OCI-LY1 (cell line): ENCODE measurements at regions not wholly inside any gene's neighbourhood (a gene's known extent, or its start where the extent isn't known, plus 50 kb on each side); places are given as distances from the start of the nearest gene placed in this dataset.

Source experiments
- EZH2 ChIP-seq: fragments of 200-600 bp; sonication (generic), shearing (Covaris generic); IDR thresholded peaks from 2 replicates; pipeline ENCODE4 v1.8.0; 2017; ENCODE audit warnings: borderline replicate concordance, mixed run types, mild to moderate bottlenecking, antibody characterized with exemption, low read length, moderate library complexity, mixed read lengths
- TF ChIP-seq, protein P1 (sequence below): fragments of 200-600 bp; sonication (generic), shearing (Covaris generic); IDR thresholded peaks from 2 replicates; pipeline ENCODE4 v1.5.1; 2017; ENCODE audit warnings: mild to moderate bottlenecking, antibody characterized with exemption, low read length, moderate library complexity, mixed read lengths

DNA sequence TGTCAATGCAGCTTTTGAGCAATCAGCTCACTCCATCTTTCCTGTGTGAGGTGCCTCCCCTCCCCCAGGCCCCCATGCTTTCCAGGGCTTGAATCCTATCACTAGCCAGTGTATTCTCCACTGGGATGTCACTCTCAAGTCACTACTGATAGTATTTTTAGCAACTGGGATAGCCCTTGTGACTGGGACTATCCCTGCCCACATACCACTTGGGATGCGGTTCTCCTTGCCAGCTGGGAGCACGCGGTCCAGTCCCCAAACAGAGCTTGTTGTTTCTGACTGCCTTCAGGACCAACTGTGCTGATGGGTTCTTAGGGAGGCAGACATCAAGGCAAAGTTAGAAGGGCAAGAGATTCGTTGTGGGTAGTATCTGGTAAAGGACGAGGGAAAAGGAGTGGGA, 134.9 kb downstream of the FAM161A start:
- TF ChIP-seq, protein P1, sequence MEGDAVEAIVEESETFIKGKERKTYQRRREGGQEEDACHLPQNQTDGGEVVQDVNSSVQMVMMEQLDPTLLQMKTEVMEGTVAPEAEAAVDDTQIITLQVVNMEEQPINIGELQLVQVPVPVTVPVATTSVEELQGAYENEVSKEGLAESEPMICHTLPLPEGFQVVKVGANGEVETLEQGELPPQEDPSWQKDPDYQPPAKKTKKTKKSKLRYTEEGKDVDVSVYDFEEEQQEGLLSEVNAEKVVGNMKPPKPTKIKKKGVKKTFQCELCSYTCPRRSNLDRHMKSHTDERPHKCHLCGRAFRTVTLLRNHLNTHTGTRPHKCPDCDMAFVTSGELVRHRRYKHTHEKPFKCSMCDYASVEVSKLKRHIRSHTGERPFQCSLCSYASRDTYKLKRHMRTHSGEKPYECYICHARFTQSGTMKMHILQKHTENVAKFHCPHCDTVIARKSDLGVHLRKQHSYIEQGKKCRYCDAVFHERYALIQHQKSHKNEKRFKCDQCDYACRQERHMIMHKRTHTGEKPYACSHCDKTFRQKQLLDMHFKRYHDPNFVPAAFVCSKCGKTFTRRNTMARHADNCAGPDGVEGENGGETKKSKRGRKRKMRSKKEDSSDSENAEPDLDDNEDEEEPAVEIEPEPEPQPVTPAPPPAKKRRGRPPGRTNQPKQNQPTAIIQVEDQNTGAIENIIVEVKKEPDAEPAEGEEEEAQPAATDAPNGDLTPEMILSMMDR: no peak
- no peak for TF ChIP-seq EZH2
